ENCODE measurements at regions not wholly inside any gene's neighbourhood (a gene's known extent, or its start where the extent isn't known, plus 50 kb on each side); places are given as distances from the start of the nearest gene placed in this dataset.
"Not testable (repeated sequence)": the region's sequence is repeated elsewhere in the genome, so short reads cannot be mapped to it uniquely, and the experiment has no call there.

GRCh38 chr16:19967963-19968362 lies 83.3 kb upstream of the GPRC5B start:
- H3K36me3 Mint-ChIP-seq (ENCODE audit: low read depth, unreplicated experiment): no peaks in the 10 kb centered on the region
- H3K27me3 Mint-ChIP-seq (ENCODE audit: unreplicated experiment): no peaks in the 10 kb centered on the region
- no peak for DNase-seq (ENCODE audit: low spot score)
- peaks cover 3% of the 10 kb centered on the region for H3K4me1 Mint-ChIP-seq (ENCODE audit: unreplicated experiment)
- H3K27ac Mint-ChIP-seq (ENCODE audit: unreplicated experiment): no peak overlapping the region
- H3K9me3 Mint-ChIP-seq (ENCODE audit: unreplicated experiment): no peaks in the 10 kb centered on the region
- no peak for TF ChIP-seq CTCF (IDR thresholded peaks at IDR 0.05; ENCODE audit: unreplicated experiment)
- no peak overlapping the region for H3K4me3 Mint-ChIP-seq (ENCODE audit: unreplicated experiment)

GRCh38 chr16:19967561-19967960 lies 82.9 kb upstream of the GPRC5B start:
- no peak for TF ChIP-seq CTCF (IDR thresholded peaks at IDR 0.05; ENCODE audit: unreplicated experiment)
- Mint-ChIP-seq H3K9me3 (ENCODE audit: unreplicated experiment) (no peaks in the 10 kb centered on the region), H3K27me3 (ENCODE audit: unreplicated experiment) (no peaks in the 10 kb centered on the region), H3K27ac (ENCODE audit: unreplicated experiment) (no peak overlapping the region), H3K36me3 (ENCODE audit: low read depth, unreplicated experiment) (no peaks in the 10 kb centered on the region), H3K4me1 (ENCODE audit: unreplicated experiment) (peaks cover 3% of the 10 kb centered on the region), H3K4me3 (ENCODE audit: unreplicated experiment) (no peak overlapping the region)
- DNase-seq (ENCODE audit: low spot score): no peak

GRCh38 chr16:19963301-19963700 lies 78.7 kb upstream of the GPRC5B start:
- DNase-seq (ENCODE audit: low spot score): no peak
- no peaks in the 10 kb centered on the region for H3K9me3 Mint-ChIP-seq (ENCODE audit: unreplicated experiment)
- H3K4me1 Mint-ChIP-seq (ENCODE audit: unreplicated experiment): no peaks in the 10 kb centered on the region
- no peak overlapping the region for H3K27ac Mint-ChIP-seq (ENCODE audit: unreplicated experiment)
- no peaks in the 10 kb centered on the region for H3K27me3 Mint-ChIP-seq (ENCODE audit: unreplicated experiment)
- TF ChIP-seq CTCF (IDR thresholded peaks at IDR 0.05; ENCODE audit: unreplicated experiment): no peak
- no peaks in the 10 kb centered on the region for H3K36me3 Mint-ChIP-seq (ENCODE audit: low read depth, unreplicated experiment)
- no peak overlapping the region for H3K4me3 Mint-ChIP-seq (ENCODE audit: unreplicated experiment)

GRCh38 chr16:19960183-19960582 lies 75.5 kb upstream of the GPRC5B start:
- no peaks in the 10 kb centered on the region for H3K9me3 Mint-ChIP-seq (ENCODE audit: unreplicated experiment)
- no peaks in the 10 kb centered on the region for H3K27me3 Mint-ChIP-seq (ENCODE audit: unreplicated experiment)
- no peaks in the 10 kb centered on the region for H3K36me3 Mint-ChIP-seq (ENCODE audit: low read depth, unreplicated experiment)
- no peak for DNase-seq (ENCODE audit: low spot score)
- no peaks in the 10 kb centered on the region for H3K4me1 Mint-ChIP-seq (ENCODE audit: unreplicated experiment)
- TF ChIP-seq CTCF (IDR thresholded peaks at IDR 0.05; ENCODE audit: unreplicated experiment): no peak
- H3K4me3 Mint-ChIP-seq (ENCODE audit: unreplicated experiment): no peak overlapping the region
- H3K27ac Mint-ChIP-seq (ENCODE audit: unreplicated experiment): no peak overlapping the region

GRCh38 chr16:19959736-19960135 lies 75.1 kb upstream of the GPRC5B start:
- DNase-seq (ENCODE audit: low spot score): no peak
- no peaks in the 10 kb centered on the region for H3K4me1 Mint-ChIP-seq (ENCODE audit: unreplicated experiment)
- H3K36me3 Mint-ChIP-seq (ENCODE audit: low read depth, unreplicated experiment): no peaks in the 10 kb centered on the region
- H3K27ac Mint-ChIP-seq (ENCODE audit: unreplicated experiment): no peak overlapping the region
- no peaks in the 10 kb centered on the region for H3K27me3 Mint-ChIP-seq (ENCODE audit: unreplicated experiment)
- no peak for TF ChIP-seq CTCF (IDR thresholded peaks at IDR 0.05; ENCODE audit: unreplicated experiment)
- no peak overlapping the region for H3K4me3 Mint-ChIP-seq (ENCODE audit: unreplicated experiment)
- H3K9me3 Mint-ChIP-seq (ENCODE audit: unreplicated experiment): no peaks in the 10 kb centered on the region

- H3K27ac Mint-ChIP-seq (ENCODE audit: unreplicated experiment); H3K4me3 Mint-ChIP-seq (ENCODE audit: unreplicated experiment); H3K36me3 Mint-ChIP-seq (ENCODE audit: low read depth, unreplicated experiment); H3K4me1 Mint-ChIP-seq (ENCODE audit: unreplicated experiment); H3K9me3 Mint-ChIP-seq (ENCODE audit: unreplicated experiment); DNase-seq (ENCODE audit: low spot score); H3K27me3 Mint-ChIP-seq (ENCODE audit: unreplicated experiment): not testable (repeated sequence)
Observed at GRCh38 chr16:19955896-19956295, 71.2 kb upstream of the GPRC5B start.

GRCh38 chr16:19955084-19955483 lies 70.4 kb upstream of the GPRC5B start:
- not testable (repeated sequence) for H3K27me3 Mint-ChIP-seq (ENCODE audit: unreplicated experiment); H3K4me1 Mint-ChIP-seq (ENCODE audit: unreplicated experiment); H3K9me3 Mint-ChIP-seq (ENCODE audit: unreplicated experiment); DNase-seq (ENCODE audit: low spot score); H3K36me3 Mint-ChIP-seq (ENCODE audit: low read depth, unreplicated experiment); H3K4me3 Mint-ChIP-seq (ENCODE audit: unreplicated experiment); H3K27ac Mint-ChIP-seq (ENCODE audit: unreplicated experiment)

All from endothelial cell (in vitro differentiated cells).